KG1 (cell line): ENCODE measurements at regions not wholly inside any gene's neighbourhood (a gene's known extent, or its start where the extent isn't known, plus 50 kb on each side); places are given as distances from the start of the nearest gene placed in this dataset.
A peak's percentile ranks its signal among the peaks of the same experiment; 100 is the strongest.
"Not testable (repeated sequence)": the region's sequence is repeated elsewhere in the genome, so short reads cannot be mapped to it uniquely, and the experiment has no call there.

Experiments
- DNase-seq: peaks from one replicate; lab custom pipeline; 2025; lab: John Stamatoyannopoulos, UW

DNA sequence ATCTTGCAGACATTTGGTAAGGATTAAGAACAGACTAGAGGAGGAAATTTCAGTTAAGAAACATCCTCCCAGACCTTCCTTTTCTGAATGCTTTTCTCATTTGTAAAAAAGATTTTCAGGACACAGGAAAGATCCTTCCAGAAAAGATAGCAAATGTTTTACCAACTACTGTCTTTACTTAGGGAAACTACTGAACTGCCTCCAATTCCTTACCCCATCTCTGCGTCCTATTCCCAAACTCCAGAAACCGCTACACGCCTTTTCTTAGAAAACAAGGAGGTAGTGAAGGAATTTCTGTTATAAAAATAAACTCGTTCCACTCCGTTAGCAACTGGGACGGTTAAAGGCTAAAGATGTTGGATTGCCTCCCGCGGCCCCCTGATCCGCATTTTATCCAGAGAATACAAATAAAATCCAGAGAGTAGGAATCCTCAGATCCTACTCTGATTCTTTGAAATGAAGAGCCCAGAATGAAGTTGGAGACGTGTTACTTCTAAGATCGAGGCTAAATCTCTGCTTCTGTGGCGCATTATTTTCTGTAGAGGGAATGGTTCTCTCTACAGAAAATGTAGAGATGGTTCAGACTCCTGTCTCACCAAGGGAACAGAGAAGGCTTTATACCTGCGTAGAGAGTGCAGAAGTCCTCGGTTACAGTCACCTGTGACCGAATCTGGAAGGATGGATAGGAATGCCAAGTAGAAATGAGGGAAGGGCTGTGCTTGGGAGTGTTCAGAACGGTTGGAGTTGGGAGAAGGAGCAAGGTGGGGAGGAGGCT lies 133.0 kb downstream of the GPX5 start:
- no peak for DNase-seq

DNA sequence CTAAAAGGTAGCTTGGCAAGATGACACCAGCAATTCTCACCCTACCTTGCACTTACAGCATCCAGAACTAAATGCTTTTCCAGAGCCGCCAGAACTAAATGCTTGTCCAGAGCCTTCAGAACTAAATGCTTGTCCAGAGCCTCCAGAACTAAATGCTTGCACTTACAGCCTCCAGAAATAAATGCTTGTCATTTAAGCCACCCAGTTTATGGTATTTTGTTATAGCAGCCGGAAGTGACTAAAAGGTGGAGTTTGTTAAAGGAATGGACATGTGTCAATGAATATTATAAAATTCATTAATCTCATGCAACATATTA lies 133.5 kb downstream of the GPX5 start:
- DNase-seq, result no peak

DNA sequence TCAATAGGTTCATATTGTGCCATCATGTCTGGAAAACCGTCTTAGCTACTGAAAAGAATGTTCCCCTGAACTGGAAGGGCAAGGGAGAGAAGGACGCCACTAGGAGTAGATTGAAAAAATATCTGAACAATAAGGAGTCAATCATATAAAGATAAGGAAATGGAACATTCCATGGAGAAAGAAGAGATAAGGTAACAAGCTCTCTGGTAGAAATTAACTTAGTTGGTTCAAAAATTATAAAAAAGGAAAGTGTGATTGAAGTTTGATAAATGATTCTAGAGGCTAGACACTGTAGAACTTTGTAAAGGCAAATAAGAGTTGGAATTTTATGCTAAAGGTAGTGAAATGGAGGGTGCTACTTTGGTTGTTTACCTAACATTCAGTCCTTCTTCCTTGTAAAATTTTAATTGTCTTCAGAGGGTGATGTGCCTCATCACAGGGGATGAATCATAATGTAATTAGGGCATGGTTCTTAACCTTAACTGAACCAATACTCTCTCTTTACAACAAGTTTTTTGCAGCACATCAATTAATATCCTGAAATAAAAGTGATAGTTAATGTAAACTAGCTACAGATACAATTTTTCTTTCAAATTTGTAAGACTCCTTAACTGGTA lies 135.5 kb downstream of the GPX5 start:
- DNase-seq, result no peak

DNA sequence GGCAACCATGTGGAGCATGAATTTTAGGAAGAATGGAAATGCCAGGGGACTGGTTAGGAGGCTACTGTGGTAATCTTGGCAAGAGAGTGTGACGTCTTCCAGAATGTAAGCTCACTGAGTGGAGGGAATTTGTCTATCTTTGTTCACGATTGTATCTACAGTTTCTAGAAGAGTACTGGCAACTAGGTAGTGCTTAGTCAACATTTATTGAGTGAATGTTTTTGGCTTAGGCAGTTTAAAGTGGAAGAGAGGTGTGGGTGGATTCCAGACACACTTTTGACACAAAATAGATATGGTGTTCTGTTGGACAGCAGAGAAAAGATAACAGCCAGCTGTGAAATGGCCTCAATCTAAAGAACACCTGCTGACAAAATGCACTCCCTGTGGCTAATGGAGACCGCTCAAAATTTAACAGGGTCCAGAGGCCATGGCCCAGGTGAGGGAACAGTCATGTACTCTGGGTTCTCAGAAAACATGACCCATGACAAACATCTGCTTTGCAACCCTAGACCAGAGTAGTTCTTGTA lies 139.3 kb downstream of the GPX5 start:
- DNase-seq, result no peak

DNA sequence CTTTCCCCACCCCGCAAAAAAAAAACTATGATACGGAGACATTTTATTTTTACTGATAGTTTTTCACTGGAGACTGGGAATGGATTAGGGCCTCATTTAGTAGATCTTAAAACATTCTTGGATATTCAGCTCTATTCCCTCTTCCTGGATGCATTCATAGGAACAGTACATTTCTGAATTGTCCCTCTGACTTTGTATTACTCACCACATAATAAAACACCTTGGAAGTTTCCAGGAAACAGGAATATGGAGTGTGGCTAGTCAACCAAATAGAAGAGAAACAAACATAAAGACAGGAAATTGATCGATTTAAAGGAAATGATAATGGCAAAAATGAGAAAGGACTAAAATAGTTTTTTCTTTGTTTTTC lies 147.7 kb downstream of the GPX5 start:
- DNase-seq, result no peak

DNA sequence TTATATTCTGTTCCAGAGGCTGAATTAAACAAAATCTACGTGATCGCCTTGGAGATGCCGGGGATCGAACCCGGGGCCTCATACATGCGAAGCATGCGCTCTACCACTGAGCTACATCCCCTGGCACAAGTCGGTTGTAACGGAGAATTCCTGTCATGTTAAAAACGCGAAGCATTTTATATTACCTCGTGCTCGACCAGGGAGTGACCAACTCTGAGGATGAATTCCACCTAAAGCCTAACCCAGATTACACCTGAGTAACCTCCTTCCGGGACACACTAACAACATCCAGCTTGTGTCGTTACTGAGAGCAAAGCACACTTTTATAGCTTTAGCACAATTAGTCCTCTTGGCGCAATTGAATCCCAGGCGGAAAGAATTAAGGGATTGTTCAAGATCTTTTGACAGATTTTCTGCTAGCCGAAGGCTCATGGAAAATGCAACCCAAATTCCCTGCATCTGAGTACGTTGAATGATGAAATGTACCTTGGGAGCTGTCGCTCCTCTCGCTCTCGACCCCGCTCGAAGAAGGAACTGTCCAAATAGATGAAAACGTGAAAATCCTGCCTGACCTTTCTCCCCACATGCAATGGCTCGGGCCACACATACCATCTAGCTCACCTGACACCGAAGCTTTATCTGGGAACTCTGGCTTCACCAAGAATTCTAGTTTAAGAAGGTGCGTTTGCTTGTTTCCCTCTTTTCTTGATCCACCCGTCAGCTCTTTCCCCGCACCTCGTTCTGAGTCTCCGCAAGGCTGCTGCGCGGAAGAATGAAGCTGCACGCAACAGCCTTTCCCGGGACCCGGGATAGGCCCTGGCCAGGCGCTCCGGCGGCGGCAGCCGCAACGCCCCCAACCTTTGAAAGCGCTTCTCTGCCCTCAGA lies 148.3 kb downstream of the GPX5 start:
- DNase-seq, result peak; percentile 32

DNA sequence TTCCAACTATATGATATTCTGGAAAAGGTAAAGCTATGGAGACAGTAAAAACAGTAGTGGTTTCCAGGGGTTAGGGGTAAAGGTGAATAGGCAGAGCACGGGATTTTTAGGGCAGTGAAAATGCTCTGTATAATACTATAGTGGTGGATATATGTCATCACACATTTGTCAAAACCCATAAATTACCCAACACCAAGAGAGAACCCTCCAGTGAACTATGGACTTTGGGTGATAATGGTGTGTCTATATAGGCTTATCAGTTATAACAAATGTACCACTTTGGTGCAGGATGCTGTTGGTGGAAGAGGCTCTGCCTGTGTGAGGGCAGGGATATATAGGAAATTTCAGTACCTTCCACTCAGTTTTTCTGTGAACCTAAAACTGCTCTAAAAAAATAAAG lies 149.9 kb downstream of the GPX5 start:
- DNase-seq, result no peak

DNA sequence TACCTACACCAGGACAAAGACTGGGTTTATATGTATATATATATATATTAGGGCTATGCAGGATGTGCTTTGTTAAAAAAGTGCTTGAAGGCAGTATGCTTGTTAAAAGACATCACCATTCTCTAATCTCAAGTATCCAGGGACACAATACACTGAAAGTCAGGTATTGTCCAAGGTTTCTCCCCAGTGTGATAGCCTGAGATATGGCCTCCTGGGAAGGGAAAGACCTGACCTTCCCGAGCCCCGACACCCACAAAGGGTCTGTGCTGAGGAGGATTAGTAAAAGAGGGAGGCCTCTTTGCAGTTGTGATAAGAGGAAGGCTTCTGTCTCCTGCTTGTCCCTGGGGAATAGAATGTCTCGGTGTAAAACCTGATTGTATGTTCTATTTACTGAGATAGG lies 156.9 kb downstream of the GPX5 start:
- DNase-seq, result no peak

DNA sequence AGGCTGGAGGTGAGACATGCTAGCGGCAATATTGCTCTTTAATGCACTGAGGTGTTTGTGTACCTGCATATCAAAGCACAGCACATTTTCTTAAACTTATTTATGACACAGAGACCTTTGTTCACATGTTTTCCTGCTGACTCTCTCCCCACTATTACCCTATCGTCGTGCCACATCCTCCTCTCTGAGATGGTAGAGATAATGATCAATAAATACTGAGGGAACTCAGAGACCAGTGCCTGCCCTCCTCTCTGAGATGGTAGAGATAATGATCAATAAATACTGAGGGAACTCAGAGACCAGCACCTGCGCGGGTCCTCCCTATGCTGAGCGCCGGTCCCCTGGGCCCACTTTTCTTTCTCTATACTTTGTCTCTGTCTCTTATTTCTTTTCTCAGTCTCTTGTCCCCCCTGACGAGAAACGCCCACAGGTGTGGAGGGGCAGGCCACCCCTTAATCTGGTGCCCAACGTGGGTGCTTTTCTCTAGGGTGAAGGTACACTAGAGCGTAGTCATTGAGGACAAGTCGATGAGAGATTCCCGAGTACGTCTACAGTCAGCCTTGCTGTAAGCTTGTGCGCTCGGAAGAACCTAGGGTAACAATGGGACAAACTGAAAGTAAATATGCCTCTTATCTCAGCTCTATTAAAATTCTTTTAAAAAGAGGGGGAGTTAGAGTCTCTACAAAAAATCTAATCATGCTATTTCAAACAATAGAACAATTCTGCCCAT lies 157.4 kb downstream of the GPX5 start:
- DNase-seq, result not testable (repeated sequence)

DNA sequence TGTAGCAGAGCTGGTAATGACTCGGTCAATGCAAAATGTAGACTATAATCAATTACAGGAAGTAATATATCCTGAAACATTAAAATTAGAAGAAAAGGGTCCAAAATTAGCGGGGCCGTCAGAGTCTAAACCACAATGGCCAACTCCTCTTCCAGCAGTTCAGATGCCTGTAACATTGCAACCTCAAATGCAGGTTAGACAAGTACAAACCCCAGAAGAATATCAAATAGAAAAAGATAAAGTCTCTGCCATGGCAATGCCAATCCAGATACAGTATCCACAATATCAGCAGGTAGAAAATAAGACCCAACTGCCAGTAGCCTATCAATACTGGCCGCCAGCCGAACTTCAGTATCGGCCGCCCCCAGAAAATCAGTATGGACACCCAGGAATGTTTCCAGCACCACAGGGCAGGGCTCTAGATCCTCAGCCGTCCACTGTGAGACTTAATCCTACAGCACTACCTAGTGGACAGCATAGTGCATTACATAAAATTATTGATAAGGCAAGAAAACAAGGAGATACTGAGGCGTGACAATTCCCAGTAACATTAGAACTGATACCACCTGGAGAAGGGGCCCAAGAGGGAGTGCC lies 158.4 kb downstream of the GPX5 start:
- no peak for DNase-seq

DNA sequence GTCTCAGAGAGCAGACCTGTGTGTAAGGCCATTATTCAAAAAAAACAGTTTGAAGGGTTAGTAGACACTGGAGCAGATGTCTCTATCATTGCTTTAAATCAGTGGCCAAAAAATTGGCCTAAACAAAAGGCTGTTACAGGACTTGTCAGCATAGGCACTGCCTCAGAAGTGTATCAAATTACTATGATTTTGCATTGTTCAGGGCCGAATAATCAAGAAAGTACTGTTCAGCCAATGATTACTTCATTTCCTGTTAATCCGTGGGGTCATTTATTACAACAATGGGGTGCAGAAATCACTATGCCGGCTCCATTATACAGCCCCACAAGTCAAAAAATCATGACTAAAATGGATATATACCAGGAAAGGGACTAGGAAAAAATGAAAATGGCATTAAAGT lies 160.3 kb downstream of the GPX5 start:
- DNase-seq, result not testable (repeated sequence)

DNA sequence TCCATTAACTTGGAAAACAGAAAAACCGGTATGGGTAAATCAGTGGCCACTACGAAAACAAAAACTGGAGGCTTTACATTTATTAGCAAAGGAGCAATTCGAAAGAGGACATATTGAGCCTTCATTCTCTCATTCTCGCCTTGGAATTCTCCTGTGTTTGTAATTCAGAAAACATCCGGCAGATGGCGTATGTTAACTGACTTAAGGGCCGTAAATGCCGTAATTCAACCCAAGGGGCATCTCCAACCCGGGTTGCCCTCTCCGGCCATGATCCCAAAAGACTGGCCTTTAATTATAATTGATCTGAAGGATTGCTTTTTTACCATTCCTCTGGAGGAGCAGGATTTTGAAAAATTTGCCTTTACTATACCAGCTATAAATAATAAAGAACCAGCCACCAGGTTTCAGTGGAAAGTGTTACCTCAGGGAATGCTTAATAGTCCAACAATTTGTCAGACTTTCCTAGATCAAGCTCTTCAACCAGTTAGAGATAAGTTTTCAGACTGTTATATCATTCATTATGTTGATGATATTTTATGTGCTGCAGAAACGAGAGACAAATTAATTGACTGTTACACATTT lies 160.9 kb downstream of the GPX5 start:
- peak; percentile 44 for DNase-seq

DNA sequence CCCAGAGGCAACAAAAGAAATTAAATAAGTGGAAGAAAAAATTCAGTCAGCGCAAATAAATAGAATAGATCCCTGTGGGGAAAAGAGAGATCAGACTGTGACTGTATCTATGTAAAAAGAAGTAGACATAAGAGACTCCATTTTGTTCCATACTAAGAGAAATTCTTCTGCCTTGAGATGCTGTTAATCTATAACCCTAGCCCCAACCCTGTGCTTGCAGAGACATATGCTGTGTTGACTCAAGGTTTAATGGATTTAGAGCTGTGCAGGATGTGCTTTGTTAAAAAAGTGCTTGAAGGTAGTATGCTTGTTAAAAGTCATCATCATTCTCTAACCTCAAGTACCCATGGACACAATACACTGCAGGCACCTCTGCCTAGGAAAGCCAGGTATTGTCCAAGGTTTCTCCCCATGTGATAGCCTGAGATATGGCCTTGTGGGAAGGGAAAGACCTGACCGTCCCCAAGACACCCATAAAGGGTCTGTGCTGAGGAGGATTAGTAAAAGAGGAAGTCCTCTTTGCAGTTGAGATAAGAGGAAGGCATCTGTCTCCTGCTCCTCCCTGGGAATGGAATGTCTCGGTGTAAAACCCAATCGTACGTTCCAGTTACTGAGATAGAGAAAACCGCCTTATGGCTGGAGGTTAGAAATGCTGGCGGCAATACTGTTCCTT lies 161.8 kb downstream of the GPX5 start:
- not testable (repeated sequence) for DNase-seq

DNA sequence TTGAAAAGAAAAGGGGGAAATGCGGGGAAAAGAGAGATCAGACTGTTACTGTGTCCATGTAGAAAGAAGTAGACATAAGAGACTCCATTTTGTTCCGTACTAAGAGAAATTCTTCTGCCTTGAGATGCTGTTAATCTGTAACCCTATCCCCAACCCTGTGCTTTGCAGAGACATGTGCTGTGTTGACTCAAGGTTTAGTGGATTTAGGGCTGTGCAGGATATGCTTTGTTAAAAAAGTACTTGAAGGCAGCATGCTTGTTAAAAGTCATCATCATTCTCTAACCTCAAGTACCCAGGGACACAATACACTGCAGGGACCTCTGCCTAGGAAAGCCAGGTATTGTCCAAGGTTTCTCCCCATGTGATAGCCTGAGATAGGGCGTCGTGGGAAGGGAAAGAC lies 166.3 kb downstream of the GPX5 start:
- not testable (repeated sequence) for DNase-seq

DNA sequence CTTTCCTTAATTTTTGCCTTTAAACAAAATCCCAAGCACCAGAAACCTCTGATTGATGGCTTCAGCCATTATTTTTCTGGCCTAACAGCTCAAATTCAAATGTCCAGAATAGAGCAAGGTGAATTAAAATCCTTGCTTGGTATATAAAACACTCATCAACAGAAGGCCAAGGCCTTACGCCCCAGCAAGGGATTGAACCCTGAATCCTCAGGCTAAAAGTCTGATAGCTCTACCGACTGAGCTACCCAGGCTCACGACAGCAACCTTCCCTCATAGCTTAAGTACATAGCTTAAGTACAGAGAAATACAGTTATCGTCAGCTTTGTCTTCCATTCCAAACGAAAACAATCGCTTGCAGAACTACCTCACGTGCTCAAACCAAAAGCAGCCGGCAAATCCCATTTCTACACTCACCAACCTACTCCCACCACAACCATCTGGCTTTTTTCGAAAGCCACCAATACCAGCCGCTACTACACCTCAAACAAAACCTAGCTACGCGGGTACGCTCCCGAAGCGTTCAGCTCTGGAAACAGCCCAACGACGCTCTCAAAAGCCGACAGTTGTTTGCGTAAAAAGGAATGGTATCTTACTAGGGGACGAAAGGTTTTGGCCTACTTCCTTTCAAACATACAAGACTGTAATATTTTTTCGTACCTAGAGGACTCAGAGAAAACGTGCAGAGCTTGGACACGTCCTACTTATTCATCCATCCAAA lies 167.5 kb downstream of the GPX5 start:
- DNase-seq, result no peak

DNA sequence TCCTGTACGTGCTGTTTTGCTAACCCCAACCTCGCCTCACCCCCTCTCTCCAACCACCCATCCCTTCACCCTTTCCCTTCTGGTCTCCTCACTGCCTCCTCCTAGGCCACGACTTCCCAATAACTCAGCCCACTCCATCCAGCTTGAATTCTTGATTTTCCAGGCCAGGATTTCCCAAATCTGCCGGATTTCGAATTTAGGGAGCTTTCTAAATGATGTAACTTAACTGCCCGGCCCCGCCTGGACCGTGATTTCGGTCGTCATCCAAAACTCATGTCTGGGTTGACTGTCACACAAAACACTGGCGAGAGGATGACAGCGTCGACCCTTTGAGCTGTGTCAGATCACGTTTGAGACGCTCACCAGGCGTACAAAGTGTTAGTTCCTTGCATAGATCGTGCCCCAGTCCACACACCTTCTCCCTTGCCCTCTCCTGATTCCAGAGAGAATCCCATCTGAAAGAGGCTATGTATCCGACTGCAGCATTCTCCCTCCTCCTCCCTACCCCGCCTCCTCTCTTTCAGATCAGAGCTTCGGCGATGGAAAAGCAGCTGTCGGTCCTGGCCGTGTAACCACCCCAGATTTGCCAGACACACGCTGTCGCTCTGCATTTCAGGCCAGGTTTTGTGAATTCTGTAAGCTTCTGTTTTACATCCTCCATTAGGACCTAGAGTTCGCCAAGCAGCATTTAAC lies 168.2 kb downstream of the GPX5 start:
- no peak for DNase-seq

DNA sequence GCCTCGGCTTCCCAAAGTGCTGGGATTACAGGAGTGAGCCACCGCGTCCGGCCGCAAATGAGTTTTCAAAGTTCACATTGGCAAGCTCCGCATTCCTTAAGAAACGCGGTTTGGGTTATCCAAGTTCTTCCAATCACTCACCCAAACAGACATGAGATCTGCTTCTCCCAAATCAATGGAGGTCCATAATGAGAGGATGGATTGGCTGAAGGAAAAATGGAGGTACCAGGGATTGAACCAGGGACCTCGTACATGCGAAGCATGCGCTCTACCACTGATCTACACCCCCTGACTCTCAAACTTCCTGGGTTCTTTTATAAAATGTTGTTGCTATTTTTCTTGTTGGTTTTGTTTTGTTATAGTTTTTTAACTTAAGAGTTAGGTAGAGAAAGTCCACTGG lies 170.0 kb downstream of the GPX5 start:
- no peak for DNase-seq

DNA sequence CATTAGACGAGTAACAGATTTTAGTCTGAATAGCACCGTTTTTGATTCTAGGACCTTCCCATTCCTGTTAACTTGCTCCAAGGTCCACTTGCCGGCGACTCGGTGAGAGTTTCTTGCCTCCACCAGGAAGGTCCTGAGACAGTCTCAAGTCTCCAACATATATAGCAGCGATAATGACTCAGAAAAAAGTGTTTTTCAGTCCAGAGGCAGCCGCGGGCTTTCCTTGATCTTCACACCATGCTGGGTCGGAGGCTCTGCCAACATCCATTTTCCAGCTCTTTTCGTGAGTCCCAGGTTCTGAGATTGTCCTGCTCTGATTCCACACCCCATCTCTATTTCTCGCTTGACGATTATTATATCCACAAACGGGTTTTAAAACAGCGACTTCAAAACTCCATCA lies 170.5 kb downstream of the GPX5 start:
- DNase-seq, result no peak

DNA sequence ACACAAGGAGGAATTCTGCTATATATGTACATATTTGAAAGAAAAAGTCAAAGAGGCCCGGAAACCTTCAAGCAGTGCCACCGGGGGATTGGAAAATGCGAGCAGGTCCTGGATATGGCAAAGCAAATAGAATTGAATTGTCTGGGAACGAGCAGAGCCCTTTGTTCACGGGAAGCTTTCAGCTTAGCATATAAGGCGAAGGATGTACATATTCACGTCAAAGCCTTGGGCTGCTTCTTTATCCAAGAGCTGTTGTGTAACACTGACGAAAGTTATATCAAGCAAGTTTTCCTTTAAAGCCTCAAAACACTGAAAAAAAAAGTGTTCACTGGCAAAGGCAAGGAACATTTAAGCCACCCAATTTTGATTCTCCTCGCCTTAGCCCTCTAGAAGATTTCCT lies 171.0 kb downstream of the GPX5 start:
- DNase-seq, result no peak
